ENCODE measurements at regions not wholly inside any gene's neighbourhood (a gene's known extent, or its start where the extent isn't known, plus 50 kb on each side); places are given as distances from the start of the nearest gene placed in this dataset.

- H3K79me2 ChIP-seq (ENCODE audit: insufficient read depth, low read length): no peaks in the 10 kb centered on the region
- H4K20me1 ChIP-seq (ENCODE audit: insufficient read depth, low read length): no peaks in the 10 kb centered on the region
- no peaks in the 10 kb centered on the region for H3K9me3 ChIP-seq (ENCODE audit: low read length)
- WGBS (ENCODE audit: low lambda C conversion rate): 0% methylated on average over 2 of the region's 11 CpGs
- ChIA-PET POLR2A (no interaction called here), CTCF (ENCODE audit: low intra/inter-chr PET ratio, low total read pairs) (interaction anchor here (0.8 to 1.9 kb wide), 3 partner anchors 139 to 253 kb away, joined by 3 to 8 read pairs (median 6); no protein-coding TSS in a partner anchor)
- intact Hi-C loops (cut with micrococcal nuclease; ENCODE audit: unreplicated experiment): loop anchor here (1.0 kb wide), 2 partner anchors 27 to 248 kb away; no protein-coding TSS in a partner anchor
- H3K36me3 ChIP-seq (replicated peaks in 1 of 2; ENCODE audit: control insufficient read depth in 1 of 2, insufficient read depth in 2 of 2, low read length in 2 of 2): no peaks in the 10 kb centered on the region
- BruUV-seq (replicated peaks): no TSS peak
- no peaks in the 10 kb centered on the region for H3K4me1 ChIP-seq (ENCODE audit: insufficient read depth, low read length)
- DNase-seq (ENCODE audit: low spot score): no peak
- H3K9ac ChIP-seq (ENCODE audit: insufficient read depth, low read depth, low read length): no peak overlapping the region
- in situ Hi-C loops (cut with HindIII; ENCODE audit: extremely low pct_ligation_motif_present, low pct_unique_long_range_greater_than_20kb): loop anchor here (5.0 kb wide), 1 partner anchor 139 kb away; no protein-coding TSS in a partner anchor
- no peak for FAIRE-seq
- no peak overlapping the region for H3K4me2 ChIP-seq (ENCODE audit: low read depth, low read length)
- peaks cover 5 to 26% of the 10 kb centered on the region in 2 experiments; a peak in 4 of 5 replicates for H3K27me3 ChIP-seq (ENCODE audit: control insufficient read depth in 1 of 2, insufficient read depth in 2 of 2, low read length in 2 of 2)
- no peak overlapping the region for H3K27ac ChIP-seq (ENCODE audit: extremely low read length, insufficient read depth, low read length)
- TF ChIP-seq POLR2AphosphoS2 (IDR thresholded peaks at IDR 0.05; ENCODE audit: low read depth, low read length): no peak
- no peak overlapping the region for H3K4me3 ChIP-seq (replicated peaks in 1 of 3; ENCODE audit: insufficient read depth in 1 of 3, low read depth in 2 of 3, low read length in 3 of 3)
- no peak overlapping the region for H2AFZ ChIP-seq (ENCODE audit: low read length)
- ATAC-seq: no peak
Measured at GRCh38 chr11:69943506-69943905, 124.3 kb upstream of the FGF3 start.

DNA sequence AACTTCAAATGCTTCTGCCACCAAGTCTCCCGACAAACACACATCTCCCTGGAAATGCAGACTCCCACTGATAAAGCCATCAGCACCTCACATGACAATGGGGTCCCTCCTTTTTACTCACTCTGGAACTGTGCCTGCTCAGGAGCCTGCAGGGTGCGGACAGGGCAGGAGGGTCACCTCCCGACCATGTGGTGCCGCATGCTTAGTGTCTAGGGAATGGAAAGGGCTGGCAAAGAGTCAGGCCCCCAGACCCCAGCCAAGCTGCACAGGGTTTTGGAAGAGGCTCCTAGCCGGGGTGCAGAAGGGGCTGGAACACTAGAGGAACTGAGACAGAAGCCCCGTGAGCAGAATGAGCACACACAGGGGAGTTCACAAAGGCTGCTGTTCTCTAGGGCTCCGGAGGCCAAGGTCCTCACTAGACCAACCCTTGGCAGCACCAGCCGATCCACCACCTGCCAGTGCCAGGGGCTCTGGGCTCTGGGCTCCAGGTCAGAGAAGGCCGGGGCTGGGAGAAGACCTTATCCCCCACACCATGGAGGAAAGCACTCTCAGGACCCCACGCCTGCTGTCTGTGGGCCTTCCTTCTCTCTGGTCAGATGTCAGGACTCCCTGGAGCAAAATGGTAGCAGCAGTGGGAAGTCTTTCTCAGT is 125.1 kb upstream of the FGF3 start:
- no peak overlapping the region for H3K4me3 ChIP-seq (replicated peaks in 1 of 3; ENCODE audit: insufficient read depth in 1 of 3, low read depth in 2 of 3, low read length in 3 of 3)
- 15% methylated on average over 5 of the region's 10 CpGs for WGBS (ENCODE audit: low lambda C conversion rate)
- H4K20me1 ChIP-seq (ENCODE audit: insufficient read depth, low read length): no peaks in the 10 kb centered on the region
- no peaks in the 10 kb centered on the region for H3K79me2 ChIP-seq (ENCODE audit: insufficient read depth, low read length)
- H3K9me3 ChIP-seq (ENCODE audit: low read length): no peaks in the 10 kb centered on the region
- H3K27me3 ChIP-seq (ENCODE audit: control insufficient read depth in 1 of 2, insufficient read depth in 2 of 2, low read length in 2 of 2): peaks cover 6 to 28% of the 10 kb centered on the region in 2 experiments; a peak in 3 of 5 replicates
- H2AFZ ChIP-seq (ENCODE audit: low read length): no peak overlapping the region
- H3K4me2 ChIP-seq (ENCODE audit: low read depth, low read length): no peak overlapping the region
- POLR2A ChIA-PET: no interaction called here
- H3K27ac ChIP-seq (ENCODE audit: extremely low read length, insufficient read depth, low read length): no peak overlapping the region
- BruUV-seq (replicated peaks): no TSS peak
- intact Hi-C loops (cut with micrococcal nuclease; ENCODE audit: unreplicated experiment): no loop called here
- in situ Hi-C loops (cut with HindIII; ENCODE audit: extremely low pct_ligation_motif_present, low pct_unique_long_range_greater_than_20kb): loop anchor here (5.0 kb wide), 1 partner anchor 138 kb away; no protein-coding TSS in a partner anchor
- no peaks in the 10 kb centered on the region for H3K4me1 ChIP-seq (ENCODE audit: insufficient read depth, low read length)
- FAIRE-seq (no peak), DNase-seq (ENCODE audit: low spot score) (no peak), ATAC-seq (no peak)
- CTCF ChIA-PET (ENCODE audit: low intra/inter-chr PET ratio, low total read pairs): interaction anchor here (1.9 kb wide), 1 partner anchor 139 kb away, joined by 6 read pairs; no protein-coding TSS in a partner anchor
- no peak overlapping the region for H3K9ac ChIP-seq (ENCODE audit: insufficient read depth, low read depth, low read length)
- H3K36me3 ChIP-seq (replicated peaks in 1 of 2; ENCODE audit: control insufficient read depth in 1 of 2, insufficient read depth in 2 of 2, low read length in 2 of 2): no peaks in the 10 kb centered on the region
- TF ChIP-seq MTF1 (CRISPR knock-in tag; IDR thresholded peaks at IDR 0.05) (no peak), ATF3 (CRISPR knock-in tag; IDR thresholded peaks at IDR 0.05) (no peak), SATB2 (CRISPR knock-in tag; IDR thresholded peaks at IDR 0.05) (no peak), ZNF496 (CRISPR knock-in tag; IDR thresholded peaks at IDR 0.05; ENCODE audit: insufficient replicate concordance) (no peak), ZFYVE20 (CRISPR knock-in tag; IDR thresholded peaks at IDR 0.05; ENCODE audit: borderline replicate concordance, low read depth) (no peak), HNRNPH1 (optimal IDR thresholded peaks at IDR 0.05; ENCODE audit: low read depth, low read length) (no peak), ZNF280D (CRISPR knock-in tag; IDR thresholded peaks at IDR 0.05) (no peak), ZNF670 (CRISPR knock-in tag; IDR thresholded peaks at IDR 0.05; ENCODE audit: borderline replicate concordance) (no peak), ZNF883 (CRISPR knock-in tag; IDR thresholded peaks at IDR 0.05; ENCODE audit: not compliant biosample characterization) (no peak), MAF1 (CRISPR knock-in tag; IDR thresholded peaks at IDR 0.05; ENCODE audit: borderline replicate concordance) (no peak), ZNF549 (CRISPR knock-in tag; IDR thresholded peaks at IDR 0.05) (no peak)
- TF ChIP-seq, protein P1, sequence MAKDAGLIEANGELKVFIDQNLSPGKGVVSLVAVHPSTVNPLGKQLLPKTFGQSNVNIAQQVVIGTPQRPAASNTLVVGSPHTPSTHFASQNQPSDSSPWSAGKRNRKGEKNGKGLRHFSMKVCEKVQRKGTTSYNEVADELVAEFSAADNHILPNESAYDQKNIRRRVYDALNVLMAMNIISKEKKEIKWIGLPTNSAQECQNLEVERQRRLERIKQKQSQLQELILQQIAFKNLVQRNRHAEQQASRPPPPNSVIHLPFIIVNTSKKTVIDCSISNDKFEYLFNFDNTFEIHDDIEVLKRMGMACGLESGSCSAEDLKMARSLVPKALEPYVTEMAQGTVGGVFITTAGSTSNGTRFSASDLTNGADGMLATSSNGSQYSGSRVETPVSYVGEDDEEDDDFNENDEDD (CRISPR knock-in tag; IDR thresholded peaks at IDR 0.05; ENCODE audit: borderline replicate concordance): no peak

Data from HepG2 (cell line).